HG02571 (cell line): ENCODE measurements at regions not wholly inside any gene's neighbourhood (a gene's known extent, or its start where the extent isn't known, plus 50 kb on each side); places are given as distances from the start of the nearest gene placed in this dataset.

Source experiments
- ATAC-seq: cut with Tn5 transposase; IDR thresholded peaks from one replicate; pipeline ENCODE4 v1.9.1; 2021; ENCODE audit warnings: mild to moderate bottlenecking, moderate library complexity; ENCODE audit not compliant: unreplicated experiment

- no peak for ATAC-seq
Observed at GRCh38 chr4:32119907-32120306, 1399.7 kb downstream of the PCDH7 start.

GRCh38 chr4:32128549-32128948 lies 1408.4 kb downstream of the PCDH7 start:
- ATAC-seq, result no peak

GRCh38 chr4:32129967-32130366 lies 1409.8 kb downstream of the PCDH7 start:
- no peak for ATAC-seq

GRCh38 chr4:32133141-32133540 lies 1413.0 kb downstream of the PCDH7 start:
- ATAC-seq, result no peak

- ATAC-seq, result no peak
Observed at GRCh38 chr4:32133734-32134133, 1413.6 kb downstream of the PCDH7 start.

- ATAC-seq, result no peak
Observed at GRCh38 chr4:32135642-32136041, 1415.5 kb downstream of the PCDH7 start.

- ATAC-seq, result no peak
Observed at GRCh38 chr4:32136081-32136787, 1416.1 kb downstream of the PCDH7 start.

- ATAC-seq, result no peak
Observed at GRCh38 chr4:32140636-32141035, 1420.5 kb downstream of the PCDH7 start.

GRCh38 chr4:32142075-32142474 lies 1421.9 kb downstream of the PCDH7 start:
- no peak for ATAC-seq

GRCh38 chr4:32145987-32146386 lies 1425.8 kb downstream of the PCDH7 start:
- no peak for ATAC-seq

GRCh38 chr4:32147446-32148085 lies 1427.4 kb downstream of the PCDH7 start:
- ATAC-seq, result no peak

GRCh38 chr4:32148111-32148666 lies 1428.0 kb downstream of the PCDH7 start:
- no peak for ATAC-seq

GRCh38 chr4:32158961-32159360 lies 1438.8 kb downstream of the PCDH7 start:
- no peak for ATAC-seq

- no peak for ATAC-seq
Observed at GRCh38 chr4:32161392-32161791, 1441.2 kb downstream of the PCDH7 start.

GRCh38 chr4:32163125-32163524 lies 1443.0 kb downstream of the PCDH7 start:
- ATAC-seq, result no peak

- no peak for ATAC-seq
Observed at GRCh38 chr4:32169841-32170240, 1449.7 kb downstream of the PCDH7 start.

GRCh38 chr4:32172086-32172485 lies 1451.9 kb downstream of the PCDH7 start:
- no peak for ATAC-seq

- no peak for ATAC-seq
Observed at GRCh38 chr4:32172761-32173160, 1452.6 kb downstream of the PCDH7 start.

- ATAC-seq, result no peak
Observed at GRCh38 chr4:32180086-32180485, 1459.9 kb downstream of the PCDH7 start.

- ATAC-seq, result no peak
Observed at GRCh38 chr4:32184186-32184585, 1464.0 kb downstream of the PCDH7 start.

- ATAC-seq, result no peak
Observed at GRCh38 chr4:32189130-32189529, 1469.0 kb downstream of the PCDH7 start.

GRCh38 chr4:32189788-32190187 lies 1469.6 kb downstream of the PCDH7 start:
- ATAC-seq, result no peak
